ENCODE measurements at regions not wholly inside any gene's neighbourhood (a gene's known extent, or its start where the extent isn't known, plus 50 kb on each side); places are given as distances from the start of the nearest gene placed in this dataset.

GRCh38 chr3:72233571-72233970 lies 448.6 kb upstream of the PROK2 start:
- TF ChIP-seq CTCF (IDR thresholded peaks at IDR 0.05) (no peak), ZFX (IDR thresholded peaks at IDR 0.05; ENCODE audit: borderline replicate concordance) (no peak)
